ENCODE measurements at regions not wholly inside any gene's neighbourhood (a gene's known extent, or its start where the extent isn't known, plus 50 kb on each side); places are given as distances from the start of the nearest gene placed in this dataset.

- CTCF ChIA-PET, result no interaction called here
- Mint-ChIP-seq H3K4me3 (no peak overlapping the region), H3K4me1 (ENCODE audit: low read depth) (no peaks in the 10 kb centered on the region), H3K27ac (no peak overlapping the region), H3K27me3 (no peaks in the 10 kb centered on the region), H3K36me3 (ENCODE audit: low read depth) (no peaks in the 10 kb centered on the region), H3K9me3 (no peaks in the 10 kb centered on the region)
- no peak for DNase-seq
- TF ChIP-seq CTCF (IDR thresholded peaks at IDR 0.05), result no peak
- intact Hi-C loops (cut with micrococcal nuclease), result no loop called here
- no peak for ATAC-seq
- POLR2A ChIA-PET, result no interaction called here
These were observed 396.5 kb downstream of the OCA2 start for GRCh38 chr15:27702581-27702980.

GRCh38 chr15:27701956-27702355, 397.2 kb downstream of the OCA2 start:
- no peak overlapping the region for H3K4me3 Mint-ChIP-seq
- no peaks in the 10 kb centered on the region for H3K4me1 Mint-ChIP-seq (ENCODE audit: low read depth)
- no peaks in the 10 kb centered on the region for H3K9me3 Mint-ChIP-seq
- no peak overlapping the region for H3K27ac Mint-ChIP-seq
- no peak for TF ChIP-seq CTCF (IDR thresholded peaks at IDR 0.05)
- no peaks in the 10 kb centered on the region for H3K36me3 Mint-ChIP-seq (ENCODE audit: low read depth)
- ATAC-seq, result no peak
- ChIA-PET POLR2A (no interaction called here), CTCF (no interaction called here)
- intact Hi-C loops (cut with micrococcal nuclease), result no loop called here
- no peak for DNase-seq
- H3K27me3 Mint-ChIP-seq, result no peaks in the 10 kb centered on the region

GRCh38 chr15:27701014-27701413, 398.1 kb downstream of the OCA2 start:
- Mint-ChIP-seq H3K36me3 (ENCODE audit: low read depth) (no peaks in the 10 kb centered on the region), H3K4me3 (no peak overlapping the region), H3K27ac (no peak overlapping the region), H3K4me1 (ENCODE audit: low read depth) (no peaks in the 10 kb centered on the region), H3K9me3 (no peaks in the 10 kb centered on the region), H3K27me3 (no peaks in the 10 kb centered on the region)
- intact Hi-C loops (cut with micrococcal nuclease), result no loop called here
- DNase-seq (no peak), ATAC-seq (no peak)
- CTCF ChIA-PET, result no interaction called here
- POLR2A ChIA-PET, result no interaction called here
- TF ChIP-seq CTCF (IDR thresholded peaks at IDR 0.05), result no peak

GRCh38 chr15:27699699-27700098, 399.4 kb downstream of the OCA2 start:
- ChIA-PET POLR2A (no interaction called here), CTCF (no interaction called here)
- intact Hi-C loops (cut with micrococcal nuclease), result no loop called here
- no peak for TF ChIP-seq CTCF (IDR thresholded peaks at IDR 0.05)
- Mint-ChIP-seq H3K4me3 (no peak overlapping the region), H3K27me3 (no peaks in the 10 kb centered on the region), H3K4me1 (ENCODE audit: low read depth) (no peaks in the 10 kb centered on the region), H3K9me3 (no peaks in the 10 kb centered on the region), H3K27ac (no peak overlapping the region), H3K36me3 (ENCODE audit: low read depth) (no peaks in the 10 kb centered on the region)
- ATAC-seq, result no peak
- DNase-seq, result no peak

GRCh38 chr15:27696530-27696929, 402.6 kb downstream of the OCA2 start:
- no peak for ATAC-seq
- H3K4me1 Mint-ChIP-seq (ENCODE audit: low read depth), result no peaks in the 10 kb centered on the region
- CTCF ChIA-PET, result interaction anchor here (0.5 kb wide), 1 partner anchor 11 kb away, joined by 3 read pairs; no protein-coding TSS in a partner anchor
- no peak for DNase-seq
- H3K4me3 Mint-ChIP-seq, result no peak overlapping the region
- no peaks in the 10 kb centered on the region for H3K27me3 Mint-ChIP-seq
- H3K36me3 Mint-ChIP-seq (ENCODE audit: low read depth), result no peaks in the 10 kb centered on the region
- H3K27ac Mint-ChIP-seq, result no peak overlapping the region
- intact Hi-C loops (cut with micrococcal nuclease), result no loop called here
- POLR2A ChIA-PET, result no interaction called here
- no peak for TF ChIP-seq CTCF (IDR thresholded peaks at IDR 0.05)
- H3K9me3 Mint-ChIP-seq, result no peaks in the 10 kb centered on the region
